Breast epithelium (tissue), 3 donors: ENCODE measurements at regions not wholly inside any gene's neighbourhood (a gene's known extent, or its start where the extent isn't known, plus 50 kb on each side); places are given as distances from the start of the nearest gene placed in this dataset.
"Not testable (repeated sequence)": the region's sequence is repeated elsewhere in the genome, so short reads cannot be mapped to it uniquely, and the experiment has no call there.

Experiments used
- POLR2AphosphoS5 ChIP-seq, 3 donors: sonication (generic); formaldehyde crosslinking; IDR thresholded peaks; one replicate each; pipeline ENCODE4 v1.6.1; 2017; ENCODE audit warnings: antibody characterized with exemption in 3 of 3
- TF ChIP-seq, protein P1 (sequence below), 3 donors: fragments of 450-650 bp; IDR thresholded peaks; one replicate each; pipeline ENCODE4 v1.5.1; 2016 to 2017; ENCODE audit warnings: antibody characterized with exemption in 3 of 3, mild to moderate bottlenecking in 3 of 3, moderate library complexity in 3 of 3

DNA sequence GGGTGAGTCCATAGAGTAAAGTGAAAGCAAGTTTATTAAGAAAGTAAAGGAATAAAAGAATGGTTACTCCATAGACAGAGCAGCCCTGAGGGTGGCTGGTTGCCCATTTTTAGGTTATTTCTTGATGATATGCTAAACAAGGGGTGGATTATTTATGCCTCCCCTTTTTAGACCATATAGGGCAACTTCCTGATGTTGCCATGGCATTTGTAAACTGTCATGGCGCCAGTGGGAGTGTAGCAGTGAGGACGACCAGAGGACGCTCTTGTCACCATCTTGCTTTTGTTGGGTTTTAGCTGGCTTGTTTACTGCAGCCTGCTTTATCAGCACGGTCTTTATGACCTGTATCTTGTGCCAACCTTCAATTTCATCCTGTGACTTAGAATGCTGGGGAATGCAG lies 155.4 kb upstream of the FBXO11 start:
- TF ChIP-seq, protein P1, sequence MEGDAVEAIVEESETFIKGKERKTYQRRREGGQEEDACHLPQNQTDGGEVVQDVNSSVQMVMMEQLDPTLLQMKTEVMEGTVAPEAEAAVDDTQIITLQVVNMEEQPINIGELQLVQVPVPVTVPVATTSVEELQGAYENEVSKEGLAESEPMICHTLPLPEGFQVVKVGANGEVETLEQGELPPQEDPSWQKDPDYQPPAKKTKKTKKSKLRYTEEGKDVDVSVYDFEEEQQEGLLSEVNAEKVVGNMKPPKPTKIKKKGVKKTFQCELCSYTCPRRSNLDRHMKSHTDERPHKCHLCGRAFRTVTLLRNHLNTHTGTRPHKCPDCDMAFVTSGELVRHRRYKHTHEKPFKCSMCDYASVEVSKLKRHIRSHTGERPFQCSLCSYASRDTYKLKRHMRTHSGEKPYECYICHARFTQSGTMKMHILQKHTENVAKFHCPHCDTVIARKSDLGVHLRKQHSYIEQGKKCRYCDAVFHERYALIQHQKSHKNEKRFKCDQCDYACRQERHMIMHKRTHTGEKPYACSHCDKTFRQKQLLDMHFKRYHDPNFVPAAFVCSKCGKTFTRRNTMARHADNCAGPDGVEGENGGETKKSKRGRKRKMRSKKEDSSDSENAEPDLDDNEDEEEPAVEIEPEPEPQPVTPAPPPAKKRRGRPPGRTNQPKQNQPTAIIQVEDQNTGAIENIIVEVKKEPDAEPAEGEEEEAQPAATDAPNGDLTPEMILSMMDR (IDR thresholded peaks at IDR 0.05) = not testable (repeated sequence)
- TF ChIP-seq POLR2AphosphoS5 (IDR thresholded peaks at IDR 0.05) = not testable (repeated sequence)
